ENCODE measurements at regions not wholly inside any gene's neighbourhood (a gene's known extent, or its start where the extent isn't known, plus 50 kb on each side); places are given as distances from the start of the nearest gene placed in this dataset.

- no peak for ATAC-seq
- H3K36me3 ChIP-seq: no peaks in the 10 kb centered on the region
- no peak overlapping the region for H3K4me3 ChIP-seq
- no peak overlapping the region for H3K27ac ChIP-seq
- no peak for TF ChIP-seq EP300 (IDR thresholded peaks at IDR 0.05)
- TF ChIP-seq POLR2A (IDR thresholded peaks at IDR 0.05): no peak
- no peak for TF ChIP-seq POLR2AphosphoS5 (IDR thresholded peaks at IDR 0.05)
- H3K27me3 ChIP-seq: no peaks in the 10 kb centered on the region
- H3K9me3 ChIP-seq: peaks cover 0 to 11% (median 0%) of the 10 kb centered on the region in 3 donors
- no peaks in the 10 kb centered on the region for H3K4me1 ChIP-seq
- 50 to 71% methylated on average over 1 of the region's 1 CpG for WGBS, 2 donors (ENCODE audit: low coverage in 1 of 2)
These were observed 68.3 kb upstream of the COL8A1 start for GRCh38 chr3:99570061-99570460.

GRCh38 chr3:99568663-99569335 is 69.6 kb upstream of the COL8A1 start:
- Histone ChIP-seq H3K9me3 (peaks cover 0 to 6% (median 0%) of the 10 kb centered on the region in 3 donors), H3K36me3 (no peaks in the 10 kb centered on the region), H3K4me1 (no peaks in the 10 kb centered on the region), H3K4me3 (no peak overlapping the region), H3K27me3 (no peaks in the 10 kb centered on the region), H3K27ac (no peak overlapping the region)
- no peak for ATAC-seq
- TF ChIP-seq POLR2AphosphoS5 (IDR thresholded peaks at IDR 0.05) (no peak), POLR2A (IDR thresholded peaks at IDR 0.05) (no peak)
- 73 to 79% methylated on average over 1 of the region's 1 CpG for WGBS, 2 donors (ENCODE audit: low coverage in 1 of 2)

- WGBS, 2 donors (ENCODE audit: low coverage in 1 of 2): 85 to 87% methylated on average over 3 of the region's 3 CpGs
- ATAC-seq: no peak
These were observed 73.1 kb upstream of the COL8A1 start for GRCh38 chr3:99565331-99565730.

GRCh38 chr3:99562990-99563607 is 75.3 kb upstream of the COL8A1 start:
- no peak for ATAC-seq
- Histone ChIP-seq H3K9me3 (peaks cover 0 to 6% (median 0%) of the 10 kb centered on the region in 3 donors), H3K27me3 (no peaks in the 10 kb centered on the region), H3K27ac (no peak overlapping the region), H3K36me3 (no peaks in the 10 kb centered on the region), H3K4me1 (no peaks in the 10 kb centered on the region), H3K4me3 (no peak overlapping the region)
- TF ChIP-seq POLR2A (IDR thresholded peaks at IDR 0.05) (no peak), CTCF (IDR thresholded peaks at IDR 0.05) (no peak)
- WGBS, 2 donors (ENCODE audit: low coverage in 1 of 2): 80 to 83% methylated on average over 1 of the region's 1 CpG

More at GRCh38 chr3:99565331-99565730, 73.1 kb upstream of the COL8A1 start:
- Histone ChIP-seq H3K27me3 (no peaks in the 10 kb centered on the region), H3K4me3 (no peak overlapping the region), H3K27ac (no peak overlapping the region), H3K9me3 (peaks cover 0 to 6% (median 0%) of the 10 kb centered on the region in 3 donors), H3K4me1 (no peaks in the 10 kb centered on the region), H3K36me3 (no peaks in the 10 kb centered on the region)
- TF ChIP-seq POLR2A (IDR thresholded peaks at IDR 0.05): no peak
- TF ChIP-seq POLR2AphosphoS5 (IDR thresholded peaks at IDR 0.05): no peak
- no peak for TF ChIP-seq CTCF (IDR thresholded peaks at IDR 0.05)
- TF ChIP-seq EP300 (IDR thresholded peaks at IDR 0.05): no peak

- no peaks in the 10 kb centered on the region for H3K27me3 ChIP-seq
- H3K9me3 ChIP-seq: peaks cover 0 to 6% (median 0%) of the 10 kb centered on the region in 3 donors
- ATAC-seq: no peak
- H3K4me3 ChIP-seq: no peak overlapping the region
- no peaks in the 10 kb centered on the region for H3K36me3 ChIP-seq
- 10 to 42% methylated on average over 1 of the region's 1 CpG for WGBS, 2 donors (ENCODE audit: low coverage in 1 of 2)
- H3K4me1 ChIP-seq: no peaks in the 10 kb centered on the region
- no peak overlapping the region for H3K27ac ChIP-seq
- no peak for TF ChIP-seq EP300 (IDR thresholded peaks at IDR 0.05)
- TF ChIP-seq CTCF (IDR thresholded peaks at IDR 0.05): no peak
- no peak for TF ChIP-seq POLR2AphosphoS5 (IDR thresholded peaks at IDR 0.05)
These were observed 76.3 kb upstream of the COL8A1 start for GRCh38 chr3:99562138-99562537.

GRCh38 chr3:99561056-99561455 is 77.3 kb upstream of the COL8A1 start:
- no peak for TF ChIP-seq POLR2A (IDR thresholded peaks at IDR 0.05)
- no peak for TF ChIP-seq EP300 (IDR thresholded peaks at IDR 0.05)
- TF ChIP-seq POLR2AphosphoS5 (IDR thresholded peaks at IDR 0.05): no peak
- H3K9me3 ChIP-seq: peaks cover 0 to 7% (median 0%) of the 10 kb centered on the region in 3 donors
- H3K36me3 ChIP-seq: no peaks in the 10 kb centered on the region
- no peaks in the 10 kb centered on the region for H3K27me3 ChIP-seq
- H3K4me3 ChIP-seq: no peak overlapping the region
- WGBS, 2 donors (ENCODE audit: low coverage in 1 of 2): 79 to 86% methylated on average over 3 of the region's 3 CpGs
- H3K27ac ChIP-seq: no peak overlapping the region
- no peaks in the 10 kb centered on the region for H3K4me1 ChIP-seq
- no peak for ATAC-seq

Data from gastroesophageal sphincter (tissue), 4 donors.